Stimulated activated CD8-positive, alpha-beta memory T cell treated with anti-CD3 and anti-CD28 coated beads, Interleukin-2, amount 100 ng/mL, for 48 hours (primary cell): ENCODE measurements at regions not wholly inside any gene's neighbourhood (a gene's known extent, or its start where the extent isn't known, plus 50 kb on each side); places are given as distances from the start of the nearest gene placed in this dataset.
A peak's percentile ranks its signal among the peaks of the same experiment; 100 is the strongest.
"Not testable (repeated sequence)": the region's sequence is repeated elsewhere in the genome, so short reads cannot be mapped to it uniquely, and the experiment has no call there.

Experiments used
- DNase-seq, 2 donors: peaks; one replicate each; pipeline ENCODE4 v3.0.0-alpha.2; 2020; ENCODE audit warnings: low read depth in 2 of 2

DNA sequence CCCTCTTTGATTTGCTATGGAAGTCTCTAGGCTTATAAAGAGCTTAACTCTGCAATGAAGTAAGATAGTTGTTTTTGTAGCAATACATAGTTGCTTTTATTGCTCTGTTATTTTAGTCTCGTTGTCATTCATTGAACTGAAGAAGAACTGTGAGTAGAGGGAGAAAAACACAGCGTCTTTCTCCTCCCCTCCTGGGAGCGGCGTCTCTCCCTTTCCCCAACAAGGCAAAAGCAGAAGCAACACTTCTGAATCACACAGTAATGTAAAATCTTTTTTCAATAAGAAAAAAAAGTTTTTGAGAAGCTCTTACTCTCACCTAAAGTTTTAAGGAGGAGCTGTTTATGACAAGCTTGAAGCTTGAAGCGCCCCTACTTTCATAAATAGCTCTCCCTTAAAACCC is 119.3 kb upstream of the SLC7A14 start:
- DNase-seq = no peak

DNA sequence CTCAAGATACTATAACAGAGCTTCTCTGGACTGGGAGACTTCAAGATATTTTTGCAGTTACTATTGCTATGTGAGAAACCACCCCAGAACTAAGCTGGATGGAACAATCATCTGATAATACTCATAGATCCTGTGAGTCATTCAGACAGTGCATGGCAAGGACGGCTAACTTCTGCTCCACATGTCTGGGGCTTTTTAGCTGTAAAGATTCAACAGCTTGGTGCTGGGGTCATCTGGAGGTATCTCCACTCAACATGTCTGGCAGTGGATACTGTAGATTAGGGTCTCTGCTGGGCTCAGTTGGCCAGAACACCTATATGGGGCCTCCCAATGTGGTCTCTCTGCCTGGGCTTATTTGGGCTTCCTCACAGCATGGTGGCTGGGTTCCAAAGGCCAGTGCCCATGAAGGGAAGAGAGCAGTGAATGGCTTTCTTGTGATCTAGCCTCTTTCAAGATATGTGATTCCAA is 117.3 kb upstream of the SLC7A14 start:
- no peak for DNase-seq

DNA sequence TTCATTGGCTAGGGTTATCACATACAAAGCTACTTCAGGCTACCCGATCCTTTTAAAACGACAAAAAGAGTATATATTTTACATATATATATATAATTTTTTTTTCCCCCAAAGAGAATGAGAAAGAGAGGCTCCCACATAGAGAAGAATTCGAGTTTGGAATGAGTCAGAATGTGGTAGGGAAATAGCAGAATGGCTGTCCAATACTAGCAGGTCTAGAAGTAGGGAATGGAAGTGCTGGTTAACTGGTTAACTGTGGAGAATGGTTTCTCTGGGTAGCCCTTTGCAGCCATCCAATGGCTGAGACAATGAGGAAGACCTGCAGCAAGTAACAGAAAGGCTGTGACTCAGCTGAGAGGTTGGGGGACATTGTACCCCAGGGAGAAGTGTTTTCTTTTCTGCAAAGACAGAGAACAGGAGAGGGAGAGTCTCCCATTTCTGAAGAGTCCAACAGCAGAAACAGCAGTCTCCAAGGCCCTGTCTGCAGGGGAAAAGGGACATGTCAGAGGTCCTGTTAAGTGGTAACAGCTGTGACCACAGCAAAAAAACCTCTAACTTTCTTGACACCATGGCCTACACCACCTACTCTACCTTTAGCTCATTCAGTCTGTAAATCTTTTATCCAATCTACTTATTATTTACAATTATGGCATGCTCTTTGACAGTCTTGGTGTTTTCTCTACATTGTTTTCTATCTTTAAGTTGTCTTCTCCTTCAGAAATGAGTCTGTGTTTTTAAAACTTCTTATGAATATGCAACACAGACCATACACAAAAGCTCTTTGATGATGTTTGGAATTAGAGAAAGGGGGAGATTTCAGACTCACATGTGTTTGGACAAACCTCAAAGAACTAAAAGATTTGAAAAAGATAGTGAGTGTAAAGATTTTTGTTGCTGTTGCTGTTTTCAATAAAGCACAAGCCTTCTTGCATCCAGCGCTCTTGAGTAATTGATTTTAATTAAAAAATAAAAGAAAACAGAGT is 116.1 kb upstream of the SLC7A14 start:
- no peak for DNase-seq

DNA sequence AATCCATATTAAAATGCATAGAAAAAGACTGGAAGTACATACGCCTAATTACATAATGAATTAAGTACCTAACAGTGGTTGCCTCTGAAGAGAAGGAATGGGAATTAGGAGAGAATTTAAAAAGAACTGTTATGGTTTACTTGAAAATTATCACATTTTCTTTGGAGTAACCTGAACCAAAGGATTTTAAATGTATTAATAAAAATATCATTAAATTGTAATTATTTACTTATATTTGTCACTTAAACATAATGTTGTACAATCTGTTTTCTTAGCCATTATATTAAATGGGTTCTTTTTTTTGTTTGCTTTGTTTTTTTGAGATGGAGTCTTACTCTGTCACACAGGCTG is 114.2 kb upstream of the SLC7A14 start:
- DNase-seq = no peak

DNA sequence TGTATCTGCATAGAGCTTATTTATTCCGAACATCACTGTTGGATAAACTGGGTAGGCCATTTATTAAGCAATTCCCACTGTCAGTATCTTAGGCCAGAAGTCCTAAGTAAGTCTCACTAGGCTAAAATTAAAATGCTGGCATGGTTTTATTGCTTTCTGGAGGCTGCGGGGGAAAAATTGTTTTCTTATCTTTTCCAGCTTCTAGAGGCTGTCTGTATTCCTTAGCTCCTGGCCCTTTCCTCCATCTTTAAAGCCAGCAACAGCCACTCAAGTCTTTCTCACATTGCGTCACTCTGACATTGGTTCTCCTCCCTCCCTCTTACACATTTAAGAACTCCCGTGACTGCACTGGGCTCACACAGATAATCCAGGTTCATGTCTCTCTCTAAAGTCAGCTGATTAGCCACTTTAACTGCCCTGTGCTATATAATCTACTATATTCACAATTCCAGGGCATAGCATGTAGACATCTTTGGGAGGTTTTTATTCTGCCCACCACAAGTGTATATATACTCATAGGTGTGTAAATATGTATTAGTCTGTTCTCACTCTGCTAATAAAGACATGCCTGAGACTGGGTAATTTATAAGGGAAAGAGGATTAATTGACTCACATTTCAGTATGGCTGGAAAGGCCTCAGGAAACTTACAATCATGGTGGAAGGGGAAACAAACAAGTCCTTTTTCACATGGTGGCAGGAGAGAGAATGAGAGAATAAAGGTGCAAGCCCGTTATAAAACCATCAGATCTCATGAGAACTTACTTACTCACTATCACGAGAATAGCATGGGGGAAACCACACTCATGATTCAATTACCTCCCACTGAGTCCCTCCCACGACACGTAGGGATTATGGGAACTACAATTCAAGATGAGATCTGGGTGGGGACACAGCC is 113.5 kb upstream of the SLC7A14 start:
- no peak for DNase-seq

DNA sequence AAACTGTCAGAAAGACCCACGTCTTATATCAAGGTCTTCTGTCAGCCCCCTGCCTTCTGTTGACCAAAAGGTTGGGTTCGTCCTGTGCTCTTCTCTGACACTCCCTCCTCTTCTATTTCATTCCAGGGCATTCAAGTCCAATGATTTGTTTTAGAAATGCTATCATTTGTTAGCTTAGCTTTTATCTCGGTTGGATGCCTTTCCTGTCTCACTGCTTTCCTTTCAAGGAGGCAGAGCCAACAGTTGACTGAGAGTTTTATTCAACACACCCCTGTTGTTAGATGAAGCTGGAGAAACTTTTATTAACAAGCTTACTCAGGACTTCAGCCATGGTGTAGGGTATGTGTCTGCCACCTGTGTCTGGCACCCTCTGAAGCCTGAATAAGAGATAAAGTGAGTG is 112.0 kb upstream of the SLC7A14 start:
- DNase-seq = no peak

DNA sequence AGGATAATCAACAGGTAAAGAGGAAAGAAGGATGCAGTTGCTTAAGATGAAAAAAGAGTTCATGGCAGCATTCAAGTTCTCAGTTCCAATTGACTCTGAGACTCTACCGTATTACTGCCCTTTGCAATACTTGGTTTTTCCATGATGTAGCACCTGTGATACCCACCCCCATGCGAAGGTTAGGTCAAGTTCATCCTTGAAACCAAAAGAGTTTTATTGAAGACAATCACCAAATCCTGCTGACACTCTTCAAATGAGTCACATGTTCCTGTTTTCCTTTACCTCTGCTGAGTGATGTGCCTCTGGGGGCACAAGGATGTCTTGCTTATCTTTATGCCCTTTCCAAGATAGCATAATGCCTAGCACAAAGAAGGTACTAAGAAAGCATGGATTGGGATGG is 111.3 kb upstream of the SLC7A14 start:
- no peak for DNase-seq

DNA sequence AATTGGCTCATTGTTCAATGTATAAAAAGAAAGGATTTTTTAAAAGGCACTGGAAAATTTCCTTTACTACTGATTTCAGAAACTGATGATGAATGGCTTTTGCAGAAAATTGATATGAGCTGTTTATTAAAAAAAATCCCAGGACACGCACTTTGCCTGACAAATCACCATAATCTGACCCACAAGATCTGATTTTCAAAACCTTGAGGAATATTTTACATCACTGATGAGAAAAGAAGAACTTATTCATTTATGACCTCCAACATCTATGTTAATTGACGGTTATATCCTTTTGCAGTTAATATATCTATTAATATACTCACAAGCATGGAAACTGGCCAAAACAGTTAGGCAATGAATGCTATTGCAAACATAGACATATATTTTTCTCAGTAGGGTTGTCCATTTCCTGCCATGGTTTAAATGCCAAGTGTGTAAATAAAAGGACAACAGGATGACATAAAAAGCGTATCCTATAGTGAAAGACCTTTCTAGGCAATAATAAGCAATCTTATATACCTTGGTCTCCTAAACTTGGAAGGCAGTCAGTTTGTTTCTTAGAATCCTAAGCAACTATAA is 109.7 kb upstream of the SLC7A14 start:
- no peak for DNase-seq

DNA sequence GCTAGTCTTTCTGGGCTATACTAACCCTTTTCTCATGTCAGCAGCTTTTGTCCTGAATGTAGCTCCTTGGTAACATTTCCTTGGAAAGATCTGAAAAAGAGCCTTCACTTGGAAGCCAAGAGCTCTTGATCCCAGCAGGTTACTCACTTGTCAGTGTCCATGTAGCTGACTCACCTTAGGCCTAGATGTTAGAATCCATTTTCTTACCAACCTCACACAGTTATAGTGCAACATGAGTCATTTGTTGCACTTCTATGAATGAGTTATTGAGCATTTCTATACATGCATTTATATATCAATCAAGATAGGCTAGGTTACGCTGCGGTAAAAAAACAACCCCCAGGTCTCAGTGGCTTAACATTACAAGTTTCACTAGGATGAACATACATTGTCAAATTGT is 106.8 kb upstream of the SLC7A14 start:
- DNase-seq = no peak

DNA sequence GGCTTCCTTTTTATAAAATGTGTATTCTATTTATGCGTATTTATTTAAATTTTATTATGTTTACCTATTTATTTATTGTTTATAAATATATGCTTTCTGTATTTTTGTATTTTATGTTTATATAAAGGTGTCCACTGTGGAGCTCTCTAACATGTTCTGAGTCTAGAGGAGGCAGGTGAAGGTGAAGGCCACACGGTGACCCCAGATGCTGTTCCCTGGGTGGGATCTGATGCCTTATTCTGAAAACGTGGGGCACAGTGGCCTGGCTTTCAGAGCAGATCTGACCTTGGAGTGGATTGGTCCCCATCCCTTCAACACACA is 104.7 kb upstream of the SLC7A14 start:
- DNase-seq = no peak

DNA sequence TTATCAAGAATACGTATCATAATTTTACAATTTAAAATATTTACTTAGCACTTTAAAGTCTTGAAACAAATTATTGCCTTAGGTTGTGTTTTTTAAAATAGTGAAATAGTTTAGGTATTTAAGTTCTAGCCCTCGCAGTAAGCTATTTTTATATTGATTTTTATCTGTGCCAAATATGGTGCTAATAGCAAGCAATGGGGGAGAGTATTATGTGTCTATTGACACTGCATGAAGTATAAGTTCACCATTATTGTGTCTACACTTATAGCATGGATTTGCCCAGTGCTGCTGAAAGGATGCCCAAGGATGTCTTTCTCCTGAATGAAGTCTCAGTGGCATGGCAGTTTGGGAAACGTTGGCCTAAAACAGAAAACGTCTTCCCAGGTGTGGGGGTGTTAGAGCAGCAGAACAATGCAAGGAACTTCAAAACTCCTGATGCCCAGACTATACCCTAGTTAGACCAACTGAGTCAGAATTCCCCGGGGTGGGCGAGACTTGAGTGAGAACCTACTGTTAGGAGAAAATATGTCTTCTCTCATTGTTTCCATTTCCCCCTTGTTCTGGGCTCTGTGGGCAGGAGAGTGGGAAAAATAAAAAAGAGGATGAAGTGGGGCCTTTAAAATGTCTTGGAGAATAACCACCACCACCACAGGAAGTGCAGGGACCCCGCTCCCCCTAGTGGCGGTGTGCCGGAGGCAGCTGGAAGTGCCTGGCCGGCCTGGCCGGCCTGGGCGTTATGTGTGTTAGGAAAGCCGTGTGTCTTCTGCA is 104.2 kb upstream of the SLC7A14 start:
- DNase-seq = peak; percentile 37 to 40

DNA sequence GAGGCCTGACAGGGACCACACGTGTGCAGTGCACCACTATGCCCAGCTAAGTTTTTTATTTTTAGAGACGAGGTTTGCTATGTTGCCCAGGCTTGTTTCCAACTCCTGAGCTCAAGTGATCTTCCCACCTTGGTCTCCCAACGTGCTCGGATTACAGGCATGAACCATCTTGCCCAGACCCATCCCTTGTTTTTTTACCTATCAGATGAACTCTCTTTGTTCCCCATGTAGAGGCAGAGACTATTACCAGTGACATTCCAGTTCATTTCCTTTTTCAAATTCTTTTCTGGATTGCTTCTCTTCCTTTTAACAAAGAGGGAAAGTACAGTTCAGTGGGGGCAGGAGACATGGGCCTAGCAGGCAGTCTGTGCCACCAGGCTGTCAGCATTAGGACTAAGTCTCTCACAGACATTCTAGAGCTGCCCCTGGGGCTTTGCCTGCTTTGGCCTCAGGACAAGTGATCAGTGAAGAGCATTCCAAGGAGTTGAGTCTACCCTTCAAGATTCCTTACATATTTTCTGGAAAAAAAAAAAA is 103.5 kb upstream of the SLC7A14 start:
- no peak for DNase-seq

DNA sequence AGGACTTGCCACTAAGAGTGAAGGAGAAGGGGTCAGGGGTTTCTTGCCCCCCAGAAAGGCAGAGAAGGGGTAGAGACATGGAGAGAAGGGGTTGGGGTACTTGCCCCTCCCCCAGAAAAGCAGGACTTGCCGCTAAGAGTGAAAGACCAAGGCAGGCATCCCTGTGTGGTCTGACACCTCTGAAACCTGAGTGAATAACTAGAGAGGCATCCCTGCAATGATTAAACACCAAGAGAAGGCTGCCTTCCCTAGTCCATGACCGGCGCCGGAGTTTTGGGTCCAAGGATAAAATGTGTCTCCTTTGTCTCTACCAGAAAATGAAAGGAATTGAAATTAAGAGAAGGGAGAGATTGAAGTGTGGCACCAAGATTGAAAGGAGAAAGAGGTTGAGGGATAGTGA is 102.3 kb upstream of the SLC7A14 start:
- not testable (repeated sequence) for DNase-seq

DNA sequence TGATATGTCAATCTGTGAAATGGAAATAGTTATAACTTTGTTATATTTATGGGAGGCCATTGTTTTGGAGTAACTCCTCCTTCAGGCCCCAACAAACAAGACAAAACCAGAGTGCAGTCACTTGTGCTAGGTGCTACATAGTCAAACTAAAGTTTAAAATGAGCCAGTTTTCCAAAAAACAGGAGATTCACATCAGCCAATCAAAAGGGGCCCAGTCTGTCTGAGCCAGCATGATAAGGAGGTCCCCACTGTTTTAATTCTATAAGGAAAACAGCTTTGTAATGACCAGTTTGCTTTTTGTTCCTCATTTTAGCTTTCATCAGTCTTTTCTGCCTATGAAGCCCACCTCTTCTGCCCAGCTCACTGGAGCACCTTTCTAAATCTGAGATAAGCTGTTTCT is 94.7 kb upstream of the SLC7A14 start:
- no peak for DNase-seq

DNA sequence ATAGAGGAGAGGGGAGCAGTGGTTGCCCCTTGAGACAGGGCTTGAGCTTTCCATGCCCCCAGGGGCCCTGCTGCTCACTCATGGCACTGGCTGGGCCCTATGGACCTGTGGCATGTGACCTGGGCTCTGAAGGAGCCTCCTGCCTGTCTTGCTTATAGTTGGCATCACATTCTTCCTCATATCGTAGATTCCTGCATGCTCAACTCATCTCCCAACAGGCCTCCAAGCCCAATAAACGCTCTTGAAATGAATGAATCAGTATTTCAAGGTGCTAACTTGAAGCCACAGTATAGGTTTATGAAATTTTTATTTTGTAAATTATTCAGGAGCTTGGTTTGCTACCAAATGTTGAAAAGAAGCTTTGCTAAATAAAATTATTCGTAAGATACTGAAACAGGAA is 93.3 kb upstream of the SLC7A14 start:
- DNase-seq = no peak

DNA sequence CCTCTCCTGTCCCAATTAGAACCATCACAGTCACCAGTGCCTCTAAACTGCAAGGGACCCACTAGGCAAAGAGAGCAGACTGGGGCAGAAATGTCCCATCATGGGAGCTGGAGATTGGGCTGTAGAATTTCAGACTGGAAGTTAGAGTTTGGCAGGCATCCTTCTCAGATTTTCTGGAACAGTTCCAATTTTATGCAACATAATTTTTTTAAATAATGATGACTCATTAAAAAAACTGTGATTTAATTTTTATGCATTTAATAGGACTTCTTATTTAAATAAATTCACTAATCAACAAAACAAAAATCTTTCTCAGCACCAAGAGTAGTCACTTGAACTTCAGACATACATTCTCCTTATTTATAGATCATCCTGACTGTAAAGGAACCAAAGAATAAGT is 84.6 kb upstream of the SLC7A14 start:
- DNase-seq = no peak

DNA sequence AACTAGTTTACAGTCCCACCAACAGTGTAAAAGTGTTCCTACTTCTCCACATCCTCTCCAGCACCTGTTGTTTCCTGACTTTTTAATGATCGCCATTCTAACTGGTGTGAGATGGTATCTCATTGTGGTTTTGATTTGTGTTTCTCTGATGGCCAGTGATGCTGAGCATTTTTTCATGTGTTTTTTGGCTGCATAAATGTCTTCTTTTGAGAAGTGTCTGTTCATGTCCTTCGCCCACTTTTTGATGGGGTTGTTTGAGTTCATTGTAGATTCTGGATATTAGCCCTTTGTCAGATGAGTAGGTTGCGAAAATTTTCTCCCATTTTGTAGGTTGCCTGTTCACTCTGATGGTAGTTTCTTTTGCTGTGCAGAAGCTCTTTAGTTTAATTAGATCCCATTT is 77.1 kb upstream of the SLC7A14 start:
- not testable (repeated sequence) for DNase-seq

DNA sequence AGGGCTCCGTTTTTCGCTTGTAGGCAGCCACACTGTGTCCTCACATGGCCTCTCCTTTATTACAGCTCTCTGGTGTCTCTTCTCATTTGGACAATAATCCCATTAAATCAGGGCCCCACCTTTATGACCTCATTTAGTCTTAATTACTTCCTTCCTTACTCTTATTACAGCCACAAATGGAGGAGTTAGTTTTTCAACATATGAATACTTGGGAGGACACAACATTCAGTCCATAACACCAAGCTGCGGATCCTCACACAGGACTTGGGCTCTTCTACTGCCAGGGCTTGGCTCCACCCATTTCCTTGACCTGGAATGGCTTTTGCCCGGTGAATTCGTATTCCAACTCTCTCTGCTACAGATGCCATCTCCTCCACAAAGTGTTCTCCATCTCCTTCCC is 74.3 kb upstream of the SLC7A14 start:
- no peak for DNase-seq

DNA sequence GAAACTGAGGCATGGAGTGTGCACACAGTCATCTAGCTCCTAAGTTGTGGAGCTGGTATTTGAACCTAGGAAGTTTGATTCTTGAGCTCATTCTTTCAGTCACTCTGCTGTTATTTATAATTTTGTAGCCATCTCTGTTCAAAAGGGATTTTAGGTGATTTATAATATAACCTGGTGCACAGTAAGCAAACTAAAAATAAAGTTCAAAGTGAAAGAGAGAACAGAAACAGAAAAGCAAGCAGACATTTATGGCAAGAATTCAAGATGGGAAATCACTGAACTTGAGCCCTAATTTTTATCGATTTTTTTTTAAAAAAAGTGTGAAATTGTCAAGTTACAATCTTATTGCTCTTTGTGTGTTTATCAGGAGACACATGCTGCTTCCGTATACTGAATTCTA is 71.4 kb upstream of the SLC7A14 start:
- no peak for DNase-seq

DNA sequence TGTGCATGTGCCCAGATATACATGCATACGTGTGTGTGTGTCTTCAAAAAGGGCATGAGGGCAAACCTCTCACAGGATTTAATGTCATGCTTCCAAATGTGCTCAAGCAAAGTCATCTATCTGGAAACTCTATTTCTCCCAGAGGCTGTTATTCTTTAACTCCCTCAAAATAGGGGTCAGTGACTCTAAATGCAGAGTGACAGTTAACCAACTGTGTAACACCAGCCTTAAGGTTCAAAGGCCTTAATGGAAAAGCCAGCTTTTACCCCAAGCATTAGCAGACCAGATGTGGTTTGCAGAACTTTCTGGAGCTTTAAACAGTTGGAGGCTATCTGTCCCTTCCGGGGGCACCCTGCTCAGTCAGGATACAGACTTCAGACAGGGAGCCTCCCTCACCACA is 70.4 kb upstream of the SLC7A14 start:
- no peak for DNase-seq

DNA sequence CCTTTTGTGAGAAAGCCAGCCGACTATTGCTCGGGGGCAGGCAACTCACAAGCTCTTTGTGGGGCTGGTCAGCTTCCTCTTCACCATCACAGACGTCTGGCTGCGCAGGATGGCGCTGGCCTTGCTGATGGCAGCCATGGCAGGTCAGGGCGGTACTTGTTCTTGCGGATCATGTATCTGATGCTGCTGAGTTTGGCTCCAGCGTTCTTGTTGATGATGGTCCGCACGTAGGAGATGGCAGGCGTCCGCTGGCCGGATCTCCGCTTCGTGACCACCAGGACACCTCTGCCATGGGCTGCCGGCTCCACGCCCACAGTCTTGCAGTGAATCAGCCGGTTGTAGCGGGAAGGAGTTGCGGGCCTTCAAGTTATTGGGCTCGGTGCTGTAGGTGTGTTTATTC is 67.9 kb upstream of the SLC7A14 start:
- no peak for DNase-seq
